ENCODE measurements at regions not wholly inside any gene's neighbourhood (a gene's known extent, or its start where the extent isn't known, plus 50 kb on each side); places are given as distances from the start of the nearest gene placed in this dataset.

DNA sequence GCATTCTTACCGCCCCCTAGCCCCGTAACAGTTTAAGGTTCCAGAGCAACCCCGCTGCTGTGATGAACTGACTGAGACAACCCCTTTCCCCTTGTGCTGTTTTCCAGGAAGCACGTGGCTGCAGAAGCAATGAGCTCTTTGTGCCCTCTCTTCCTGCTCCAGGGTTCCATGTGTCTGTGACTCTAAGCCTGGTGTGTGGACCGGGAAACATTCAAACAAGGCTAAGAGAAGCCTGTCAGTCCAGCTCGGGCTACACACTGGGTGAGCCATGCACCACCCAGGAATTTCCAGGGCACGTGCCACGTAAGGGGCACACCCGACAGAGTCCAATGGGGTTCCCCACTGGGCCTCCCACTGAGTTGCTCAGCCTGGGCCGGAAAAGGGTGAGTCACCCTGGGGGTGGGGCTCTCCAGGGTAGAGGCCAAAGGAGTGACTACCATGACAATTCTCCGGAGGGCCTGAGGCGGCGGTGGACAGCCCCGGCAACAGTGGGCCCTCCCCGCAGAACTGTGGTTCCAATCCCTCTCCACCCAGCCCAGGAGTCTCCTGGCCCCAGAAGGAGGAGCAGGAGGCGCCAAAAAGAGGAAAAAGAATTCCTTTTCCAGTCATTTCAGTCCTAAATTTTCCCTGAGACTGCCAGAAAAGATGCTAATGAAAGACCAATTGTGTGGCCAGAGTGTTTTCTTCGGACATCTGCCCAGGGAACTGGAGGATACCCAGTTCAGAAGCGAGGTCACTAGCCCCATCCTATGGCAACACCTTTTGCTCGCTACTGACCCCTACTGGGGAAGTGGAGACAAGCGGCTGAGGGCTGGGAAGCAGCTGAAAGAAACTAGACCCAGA, 157.8 kb upstream of the SLC1A4 start:
- TF ChIP-seq POLR2A (IDR thresholded peaks at IDR 0.05) (no peak), CTCF (IDR thresholded peaks at IDR 0.05) (peak; percentile 83 to 91 (median 88))
- DNase-seq: peak; percentile 82 to 95 (median 93)
- H3K4me1 ChIP-seq: peaks cover 0 to 9% (median 2%) of the 10 kb centered on the region in 4 donors
- H3K9me3 ChIP-seq: no peaks in the 10 kb centered on the region
- peak overlapping the region in 3 of 4 donors; percentile 2 to 10 (median 8) for H3K4me3 ChIP-seq
- H3K27me3 ChIP-seq: no peaks in the 10 kb centered on the region
- peak overlapping the region; percentile 50 to 82 (median 67) for H3K27ac ChIP-seq
- no peaks in the 10 kb centered on the region for H3K36me3 ChIP-seq

DNA sequence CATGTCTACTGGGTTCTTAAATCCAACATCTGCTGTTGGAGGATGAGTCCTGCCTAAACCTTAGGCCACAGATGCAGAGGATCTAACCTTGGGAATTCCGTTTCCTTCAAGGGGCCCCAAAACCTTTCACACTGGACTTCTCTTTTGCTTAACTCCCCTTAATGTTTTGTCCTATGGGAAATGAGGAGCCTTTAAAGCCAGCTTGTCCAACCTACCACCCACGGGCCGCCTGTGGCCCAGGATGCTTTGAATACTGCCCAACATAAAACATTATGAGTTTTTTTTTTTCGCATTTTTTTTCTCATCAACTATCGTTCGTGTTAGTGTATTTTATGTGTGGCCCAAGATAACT, 157.2 kb upstream of the SLC1A4 start:
- peak in 1 of 3 donors; percentile 31 for DNase-seq
- Histone ChIP-seq H3K4me1 (peaks cover 0 to 9% (median 2%) of the 10 kb centered on the region in 4 donors), H3K4me3 (no peak overlapping the region), H3K27me3 (no peaks in the 10 kb centered on the region), H3K36me3 (no peaks in the 10 kb centered on the region), H3K27ac (peak overlapping the region in 2 of 4 donors; percentile 76 to 82), H3K9me3 (no peaks in the 10 kb centered on the region)
- TF ChIP-seq CTCF (IDR thresholded peaks at IDR 0.05) (no peak), POLR2A (IDR thresholded peaks at IDR 0.05) (no peak)

DNA sequence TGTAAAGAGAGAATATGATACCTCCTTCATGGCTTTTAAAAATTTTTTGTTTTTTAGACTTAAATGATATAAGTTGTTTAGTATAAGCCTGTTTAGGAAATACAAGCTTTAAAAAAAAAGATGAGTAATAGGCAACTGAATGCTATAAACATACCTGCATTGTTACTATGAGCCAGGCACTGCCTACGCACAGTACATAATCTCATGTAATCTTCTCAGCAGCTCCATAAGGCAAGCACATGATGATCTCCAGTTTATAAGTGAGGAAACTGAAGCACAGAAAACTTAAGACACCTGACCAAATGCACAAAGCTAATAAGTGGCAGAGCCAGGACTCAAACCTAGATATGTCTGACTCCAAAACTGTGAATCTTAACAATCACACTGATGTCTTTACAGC, 156.3 kb upstream of the SLC1A4 start:
- TF ChIP-seq CTCF (IDR thresholded peaks at IDR 0.05) (no peak), POLR2A (IDR thresholded peaks at IDR 0.05) (no peak)
- H3K9me3 ChIP-seq: no peaks in the 10 kb centered on the region
- no peaks in the 10 kb centered on the region for H3K36me3 ChIP-seq
- no peak overlapping the region for H3K27ac ChIP-seq
- DNase-seq: no peak
- no peak overlapping the region for H3K4me3 ChIP-seq
- no peaks in the 10 kb centered on the region for H3K27me3 ChIP-seq
- peaks cover 0 to 9% (median 2%) of the 10 kb centered on the region in 4 donors for H3K4me1 ChIP-seq

DNA sequence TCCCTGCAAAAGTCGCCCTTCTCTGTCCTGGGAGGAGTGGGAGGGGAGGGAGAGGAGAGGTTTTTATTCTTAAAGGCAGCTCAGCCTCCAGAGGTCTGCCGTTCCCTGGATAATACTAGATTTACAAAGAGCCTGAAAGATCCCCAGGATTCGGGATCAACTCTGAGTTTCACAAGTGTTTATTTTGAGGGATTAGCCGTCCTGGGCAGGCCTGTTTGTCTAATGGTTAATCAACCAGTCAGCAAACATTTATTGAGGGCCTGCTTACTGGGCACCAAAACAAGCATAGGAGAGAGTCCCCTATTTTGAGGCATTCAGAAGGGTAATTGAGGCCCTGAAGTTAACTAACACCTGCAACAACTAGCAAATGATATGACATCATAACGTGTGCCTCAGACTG, 152.6 kb upstream of the SLC1A4 start:
- Histone ChIP-seq H3K4me3 (no peak overlapping the region), H3K27ac (no peak overlapping the region), H3K4me1 (peaks cover 0 to 12% (median under 1%) of the 10 kb centered on the region in 4 donors), H3K36me3 (no peaks in the 10 kb centered on the region), H3K9me3 (no peaks in the 10 kb centered on the region), H3K27me3 (no peaks in the 10 kb centered on the region)
- no peak for TF ChIP-seq CTCF (IDR thresholded peaks at IDR 0.05)
- TF ChIP-seq POLR2A (IDR thresholded peaks at IDR 0.05): no peak
- DNase-seq: no peak

DNA sequence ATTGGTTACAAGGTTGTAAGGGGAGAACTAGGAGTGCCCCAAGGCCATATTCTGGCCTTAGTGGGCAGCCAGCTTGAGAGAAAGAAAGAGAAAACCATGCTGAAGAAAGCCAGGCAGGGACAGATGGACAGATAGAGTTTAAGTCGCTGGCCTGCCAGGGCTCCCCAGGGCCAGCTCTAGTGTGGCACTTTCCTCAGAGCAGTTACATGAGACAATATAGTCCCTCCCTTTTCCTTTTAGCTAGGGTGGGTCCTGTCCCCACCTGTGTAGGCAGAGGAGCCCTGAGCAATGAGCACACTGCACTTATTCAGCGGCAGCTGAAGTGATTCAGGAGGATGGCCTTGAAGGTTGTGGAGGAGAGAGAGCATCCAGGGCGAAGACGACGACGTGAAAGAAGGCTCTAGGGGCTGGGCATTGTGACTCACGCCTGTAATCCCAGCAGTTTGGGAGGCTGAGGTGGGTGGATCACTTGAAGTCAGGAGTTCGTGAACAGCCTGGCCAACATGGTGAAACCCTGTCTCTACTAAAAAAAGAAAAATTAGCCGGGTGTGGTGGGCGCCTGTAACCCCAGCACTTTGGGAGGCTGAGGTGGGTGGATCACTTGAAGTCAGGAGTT, 152.0 kb upstream of the SLC1A4 start:
- Histone ChIP-seq H3K36me3 (no peaks in the 10 kb centered on the region), H3K27ac (no peak overlapping the region), H3K4me3 (no peak overlapping the region), H3K9me3 (no peaks in the 10 kb centered on the region), H3K4me1 (peaks cover 0 to 9% (median 0%) of the 10 kb centered on the region in 4 donors), H3K27me3 (no peaks in the 10 kb centered on the region)
- DNase-seq: no peak
- TF ChIP-seq POLR2A (IDR thresholded peaks at IDR 0.05) (no peak), CTCF (IDR thresholded peaks at IDR 0.05) (no peak)
